ENCODE measurements at regions not wholly inside any gene's neighbourhood (a gene's known extent, or its start where the extent isn't known, plus 50 kb on each side); places are given as distances from the start of the nearest gene placed in this dataset.

DNA sequence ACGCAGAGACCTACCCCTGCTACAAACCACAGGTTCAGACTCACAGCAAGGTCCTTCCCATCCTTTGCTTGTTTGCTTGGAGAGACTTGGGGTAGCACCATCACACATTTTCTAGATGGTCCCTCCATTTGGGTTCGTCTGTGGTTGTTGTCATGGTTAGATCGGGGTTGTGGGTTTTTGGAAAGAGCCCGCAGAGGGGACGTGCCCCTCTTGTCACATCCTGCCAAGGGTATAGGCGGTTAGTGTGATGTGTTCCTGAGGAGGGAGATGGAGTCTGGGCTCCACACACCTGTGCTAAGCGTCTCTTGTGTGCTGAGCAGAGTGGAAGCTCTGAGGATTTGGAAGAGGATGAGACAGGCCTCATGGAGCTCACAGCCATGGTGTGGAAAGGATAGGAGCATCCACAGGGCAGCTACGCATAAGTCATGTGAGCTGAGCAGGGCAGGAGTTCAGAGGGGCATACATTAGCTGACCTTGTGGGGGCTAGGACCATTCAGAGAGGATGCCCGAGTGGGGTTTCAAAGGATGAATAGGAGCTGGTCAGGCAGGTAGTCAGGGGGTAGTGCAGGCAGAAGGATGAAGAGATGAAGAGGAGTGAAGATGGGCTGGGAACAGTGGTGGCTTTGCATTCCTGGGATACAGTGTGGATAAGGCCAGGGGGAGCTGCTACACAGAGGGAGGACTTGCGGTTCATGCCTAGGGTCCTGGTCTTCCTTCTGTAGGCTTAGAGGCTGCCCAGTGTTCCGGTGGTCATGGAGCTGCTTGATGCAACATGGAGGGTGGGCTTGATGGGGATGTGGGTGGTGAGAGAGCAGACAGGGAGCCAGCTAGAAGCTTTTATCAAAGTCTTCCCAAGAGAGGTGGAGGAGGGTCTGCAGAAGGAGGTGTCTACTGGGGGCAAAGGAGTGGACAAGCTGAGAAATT, 62.9 kb downstream of the ACKR3 start:
- H3K27me3 Mint-ChIP-seq: no peaks in the 10 kb centered on the region
- ChIA-PET POLR2A (no interaction called here), CTCF (no interaction called here)
- no peak overlapping the region for H3K4me3 Mint-ChIP-seq
- H3K4me1 Mint-ChIP-seq (ENCODE audit: low read depth): no peaks in the 10 kb centered on the region
- no peaks in the 10 kb centered on the region for H3K9me3 Mint-ChIP-seq
- no peak for DNase-seq
- intact Hi-C loops (cut with micrococcal nuclease): no loop called here
- H3K27ac Mint-ChIP-seq: no peak overlapping the region
- H3K36me3 Mint-ChIP-seq: no peaks in the 10 kb centered on the region

DNA sequence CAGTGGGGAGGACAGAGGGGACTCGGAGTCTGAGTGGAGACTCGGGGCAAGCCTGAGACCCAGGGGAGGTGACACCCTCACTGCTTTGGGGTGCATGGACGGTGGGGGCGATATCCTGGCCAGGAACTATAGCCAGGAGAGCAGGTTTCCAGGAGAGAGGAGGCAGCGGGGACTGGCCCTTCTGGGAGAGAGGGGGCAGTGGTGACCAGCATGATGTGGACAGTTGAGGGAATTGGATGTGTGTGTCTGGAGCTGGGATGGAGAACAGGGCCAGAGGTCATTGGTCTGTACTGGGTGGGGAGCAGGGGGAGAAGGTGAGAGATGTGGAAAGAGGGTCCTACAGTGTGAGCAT, 63.6 kb downstream of the ACKR3 start:
- DNase-seq: no peak
- H3K4me1 Mint-ChIP-seq (ENCODE audit: low read depth): no peaks in the 10 kb centered on the region
- H3K27ac Mint-ChIP-seq: no peak overlapping the region
- intact Hi-C loops (cut with micrococcal nuclease): no loop called here
- ChIA-PET POLR2A (no interaction called here), CTCF (no interaction called here)
- H3K36me3 Mint-ChIP-seq: no peaks in the 10 kb centered on the region
- H3K4me3 Mint-ChIP-seq: no peak overlapping the region
- H3K9me3 Mint-ChIP-seq: no peaks in the 10 kb centered on the region
- no peaks in the 10 kb centered on the region for H3K27me3 Mint-ChIP-seq

DNA sequence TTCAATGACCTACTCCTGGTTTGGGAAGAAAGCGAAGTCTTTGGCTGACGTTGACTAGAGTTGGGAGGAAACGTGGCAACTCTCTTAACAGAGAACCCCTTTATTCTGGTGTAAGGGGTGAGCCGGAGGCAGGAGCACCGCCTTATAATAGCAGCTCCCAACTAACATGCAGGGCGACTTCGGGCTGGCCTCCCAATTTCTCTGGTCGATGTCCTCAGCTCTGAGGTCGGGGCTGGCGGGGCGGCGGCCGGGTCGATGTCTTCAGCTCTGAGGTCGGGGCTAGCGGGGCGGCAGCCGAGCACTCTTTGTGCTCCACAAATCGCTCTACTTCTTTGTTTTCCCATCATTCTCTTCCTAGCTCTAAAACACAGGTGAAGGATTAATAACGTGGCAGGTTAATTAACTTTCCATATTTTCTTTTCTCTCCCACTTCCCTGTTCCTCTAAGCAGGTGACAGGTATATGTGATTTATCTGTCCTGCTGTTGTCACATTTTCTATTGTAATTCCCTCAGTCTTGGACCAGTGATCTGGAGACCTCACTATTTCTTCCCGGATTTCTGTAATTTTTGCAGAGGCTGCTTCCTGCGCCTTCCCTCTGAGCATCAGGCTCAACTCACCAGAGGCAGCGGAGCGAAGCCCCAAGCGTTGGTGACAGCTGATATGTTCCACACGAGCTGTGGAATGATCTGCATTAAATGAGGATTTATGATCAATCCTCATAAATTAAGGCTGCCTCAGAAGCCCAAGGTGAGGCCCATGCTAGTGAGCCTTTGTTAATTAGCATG, 64.3 kb downstream of the ACKR3 start:
- no peak overlapping the region for H3K4me3 Mint-ChIP-seq
- no peak overlapping the region for H3K27ac Mint-ChIP-seq
- H3K4me1 Mint-ChIP-seq (ENCODE audit: low read depth): no peaks in the 10 kb centered on the region
- H3K9me3 Mint-ChIP-seq: no peaks in the 10 kb centered on the region
- ChIA-PET CTCF (no interaction called here), POLR2A (no interaction called here)
- no peak for DNase-seq
- H3K36me3 Mint-ChIP-seq: no peaks in the 10 kb centered on the region
- no peaks in the 10 kb centered on the region for H3K27me3 Mint-ChIP-seq
- intact Hi-C loops (cut with micrococcal nuclease): no loop called here

DNA sequence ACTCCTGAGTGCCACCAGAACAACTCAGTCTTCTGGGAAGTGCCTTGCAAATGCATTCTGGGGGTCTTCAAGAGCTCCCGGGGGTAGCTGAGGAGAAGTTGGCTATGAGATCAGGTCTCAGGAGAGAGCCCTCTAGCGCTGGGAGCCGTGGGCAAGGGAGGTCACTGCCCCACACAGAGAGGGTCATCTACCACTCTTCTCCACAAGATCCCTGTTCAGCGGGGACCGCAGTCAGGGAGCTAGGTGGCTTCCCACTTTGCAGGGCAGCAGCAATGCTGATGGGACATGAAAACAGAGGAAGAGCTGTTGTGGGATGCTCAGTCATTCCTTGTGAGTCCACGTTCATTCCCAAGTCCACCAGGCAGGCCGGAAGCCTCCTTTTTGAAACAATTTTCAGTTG, 66.6 kb downstream of the ACKR3 start:
- H3K36me3 Mint-ChIP-seq: no peaks in the 10 kb centered on the region
- ChIA-PET CTCF (no interaction called here), POLR2A (no interaction called here)
- no peaks in the 10 kb centered on the region for H3K27me3 Mint-ChIP-seq
- H3K4me3 Mint-ChIP-seq: no peak overlapping the region
- no peaks in the 10 kb centered on the region for H3K9me3 Mint-ChIP-seq
- DNase-seq: no peak
- H3K27ac Mint-ChIP-seq: no peak overlapping the region
- intact Hi-C loops (cut with micrococcal nuclease): no loop called here
- no peaks in the 10 kb centered on the region for H3K4me1 Mint-ChIP-seq (ENCODE audit: low read depth)

DNA sequence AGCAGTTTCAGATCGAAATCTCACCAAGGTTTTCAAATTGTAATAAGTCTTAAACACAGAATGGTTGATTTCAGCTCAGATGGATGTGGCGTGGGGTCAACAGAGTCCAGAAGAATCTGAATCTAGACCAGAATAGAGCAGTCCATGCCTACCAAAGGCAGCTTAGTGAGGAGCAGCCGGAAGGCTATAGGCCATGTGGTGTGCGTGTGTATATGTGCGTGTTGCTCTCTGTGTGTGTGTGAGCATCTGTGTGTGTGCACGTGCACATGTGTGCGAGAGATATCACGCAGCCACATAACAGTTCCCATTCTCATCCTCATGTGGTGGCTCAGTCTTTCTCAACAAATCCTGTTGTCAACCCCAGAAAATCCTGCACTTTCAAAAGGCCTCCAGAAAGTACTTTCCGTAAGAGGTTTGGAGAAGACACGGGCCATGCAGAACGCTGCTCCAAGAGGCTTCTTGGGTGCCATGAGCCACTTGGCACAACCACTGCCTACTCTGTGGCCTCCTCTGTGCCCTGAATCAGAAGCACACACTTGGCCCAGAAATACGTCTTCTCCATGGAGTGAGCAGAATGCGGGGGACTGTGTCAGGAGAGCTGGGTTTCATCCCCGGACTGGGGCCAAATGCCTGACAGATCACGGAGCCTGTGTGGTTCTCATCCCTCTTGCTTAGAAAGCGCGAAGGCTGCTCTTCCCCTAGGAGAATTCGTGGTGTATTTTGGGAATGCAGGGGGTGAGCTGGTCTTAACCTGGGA, 67.3 kb downstream of the ACKR3 start:
- H3K9me3 Mint-ChIP-seq: no peaks in the 10 kb centered on the region
- ChIA-PET CTCF (no interaction called here), POLR2A (no interaction called here)
- H3K27ac Mint-ChIP-seq: no peak overlapping the region
- DNase-seq: no peak
- H3K27me3 Mint-ChIP-seq: no peaks in the 10 kb centered on the region
- H3K4me3 Mint-ChIP-seq: no peak overlapping the region
- intact Hi-C loops (cut with micrococcal nuclease): no loop called here
- no peaks in the 10 kb centered on the region for H3K36me3 Mint-ChIP-seq
- H3K4me1 Mint-ChIP-seq (ENCODE audit: low read depth): no peaks in the 10 kb centered on the region

DNA sequence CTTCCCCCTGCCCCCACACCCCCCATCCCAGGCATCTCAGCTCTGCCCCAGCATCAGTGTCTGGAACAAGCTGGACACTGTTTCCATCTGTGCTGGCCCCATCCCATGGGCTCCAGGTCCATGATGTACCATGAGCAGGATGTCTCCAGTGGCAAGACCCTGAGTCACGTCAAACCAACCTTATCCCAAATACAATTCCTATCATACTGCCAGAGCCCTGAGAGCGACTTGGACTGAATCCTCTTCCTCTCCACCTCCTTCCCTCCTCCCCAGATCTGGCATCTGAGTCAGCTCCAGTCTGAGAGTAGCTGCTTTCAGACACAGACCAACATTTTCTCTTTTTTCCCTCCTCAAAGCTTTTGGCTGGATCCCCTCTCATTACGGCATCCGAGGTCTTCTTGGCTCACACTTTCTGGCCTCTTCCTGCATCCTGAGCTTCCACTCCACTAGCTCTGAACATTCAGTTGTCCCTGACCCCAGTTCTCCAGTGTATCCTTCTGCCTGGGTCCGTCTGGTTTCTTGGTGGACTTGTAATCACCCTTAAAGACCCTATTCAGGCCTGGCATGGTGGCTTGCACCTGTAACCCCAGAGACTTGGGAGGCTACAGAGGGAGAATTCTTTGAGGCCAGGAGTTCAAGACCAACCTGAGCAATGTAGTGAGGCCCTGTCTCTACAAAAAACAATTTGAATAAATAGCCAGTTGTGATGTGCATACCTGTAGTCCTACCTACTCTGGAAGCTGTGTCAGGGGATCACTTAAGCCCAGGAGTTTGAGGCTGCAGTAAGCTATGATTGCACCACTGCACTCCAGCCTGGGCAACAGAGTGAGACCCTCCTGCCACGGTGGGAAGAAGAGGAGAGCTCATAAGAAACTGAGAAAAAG, 68.3 kb downstream of the ACKR3 start:
- ChIA-PET CTCF (no interaction called here), POLR2A (no interaction called here)
- H3K36me3 Mint-ChIP-seq: no peaks in the 10 kb centered on the region
- intact Hi-C loops (cut with micrococcal nuclease): no loop called here
- H3K4me3 Mint-ChIP-seq: no peak overlapping the region
- no peaks in the 10 kb centered on the region for H3K4me1 Mint-ChIP-seq (ENCODE audit: low read depth)
- no peaks in the 10 kb centered on the region for H3K27me3 Mint-ChIP-seq
- H3K9me3 Mint-ChIP-seq: no peaks in the 10 kb centered on the region
- H3K27ac Mint-ChIP-seq: no peak overlapping the region
- no peak for DNase-seq

DNA sequence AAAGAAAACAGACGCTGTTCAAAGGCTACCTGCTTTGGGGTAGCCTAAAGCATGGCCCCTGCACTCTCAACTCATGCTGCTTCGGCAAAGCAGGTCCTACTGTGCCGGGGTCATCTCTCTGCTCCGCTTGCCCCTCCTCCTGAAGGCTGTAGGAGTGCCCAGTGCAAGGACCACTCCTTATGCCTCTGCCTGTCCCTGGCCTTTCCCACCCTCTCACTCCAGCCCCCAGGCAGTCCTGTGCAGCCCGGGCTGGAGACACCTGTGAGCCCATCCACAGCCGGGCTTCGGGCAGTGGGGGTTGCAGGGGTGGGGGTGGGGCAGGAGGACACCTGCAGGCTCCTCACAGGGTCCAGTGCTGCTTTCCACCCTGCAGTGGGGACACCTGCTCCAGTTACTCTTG, 69.1 kb downstream of the ACKR3 start:
- no peak overlapping the region for H3K27ac Mint-ChIP-seq
- H3K36me3 Mint-ChIP-seq: no peaks in the 10 kb centered on the region
- DNase-seq: no peak
- ChIA-PET CTCF (no interaction called here), POLR2A (no interaction called here)
- H3K4me1 Mint-ChIP-seq (ENCODE audit: low read depth): no peaks in the 10 kb centered on the region
- peaks cover 2% of the 10 kb centered on the region for H3K27me3 Mint-ChIP-seq
- no peak overlapping the region for H3K4me3 Mint-ChIP-seq
- no peaks in the 10 kb centered on the region for H3K9me3 Mint-ChIP-seq
- intact Hi-C loops (cut with micrococcal nuclease): no loop called here

DNA sequence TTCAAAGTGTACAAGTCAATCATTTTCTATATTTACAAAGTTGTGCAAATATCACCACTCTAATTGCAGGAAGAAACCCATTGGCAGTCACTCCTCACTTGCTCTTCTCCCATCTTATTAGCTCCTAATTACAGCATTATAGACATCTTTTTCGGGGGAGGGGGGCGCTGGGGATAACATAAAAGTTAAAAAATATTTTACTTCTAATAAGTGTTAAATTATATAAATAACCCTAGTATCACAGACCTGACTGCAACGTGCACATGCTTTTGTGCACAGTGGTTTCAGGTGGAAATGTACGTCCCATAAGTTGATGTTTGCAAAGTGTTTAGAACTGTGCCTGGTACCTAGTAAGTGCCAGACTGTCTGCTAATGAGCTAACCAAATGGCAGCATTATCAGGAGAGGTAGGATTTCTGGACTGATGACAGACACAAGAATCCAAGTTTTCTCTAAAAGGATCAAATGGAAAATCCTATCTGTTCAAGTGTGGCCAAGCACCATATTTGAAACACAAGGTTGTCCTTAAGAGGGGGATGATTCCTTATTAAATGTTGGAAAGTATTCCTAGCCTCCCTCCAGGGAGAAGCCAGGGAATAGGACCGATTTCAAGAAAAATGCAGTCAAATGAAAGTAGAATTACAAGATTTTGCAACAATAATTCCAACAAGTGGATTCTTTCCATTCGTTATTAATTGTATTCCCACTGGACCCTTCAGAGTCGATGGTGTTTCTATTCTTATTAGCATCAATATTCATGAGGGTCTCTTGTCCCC, 70.0 kb downstream of the ACKR3 start:
- Mint-ChIP-seq H3K9me3 (no peaks in the 10 kb centered on the region), H3K36me3 (no peaks in the 10 kb centered on the region), H3K27ac (no peak overlapping the region), H3K4me1 (ENCODE audit: low read depth) (no peaks in the 10 kb centered on the region), H3K27me3 (peaks cover 6% of the 10 kb centered on the region), H3K4me3 (no peak overlapping the region)
- POLR2A ChIA-PET: no interaction called here
- intact Hi-C loops (cut with micrococcal nuclease): no loop called here
- CTCF ChIA-PET: no interaction called here
- no peak for DNase-seq

DNA sequence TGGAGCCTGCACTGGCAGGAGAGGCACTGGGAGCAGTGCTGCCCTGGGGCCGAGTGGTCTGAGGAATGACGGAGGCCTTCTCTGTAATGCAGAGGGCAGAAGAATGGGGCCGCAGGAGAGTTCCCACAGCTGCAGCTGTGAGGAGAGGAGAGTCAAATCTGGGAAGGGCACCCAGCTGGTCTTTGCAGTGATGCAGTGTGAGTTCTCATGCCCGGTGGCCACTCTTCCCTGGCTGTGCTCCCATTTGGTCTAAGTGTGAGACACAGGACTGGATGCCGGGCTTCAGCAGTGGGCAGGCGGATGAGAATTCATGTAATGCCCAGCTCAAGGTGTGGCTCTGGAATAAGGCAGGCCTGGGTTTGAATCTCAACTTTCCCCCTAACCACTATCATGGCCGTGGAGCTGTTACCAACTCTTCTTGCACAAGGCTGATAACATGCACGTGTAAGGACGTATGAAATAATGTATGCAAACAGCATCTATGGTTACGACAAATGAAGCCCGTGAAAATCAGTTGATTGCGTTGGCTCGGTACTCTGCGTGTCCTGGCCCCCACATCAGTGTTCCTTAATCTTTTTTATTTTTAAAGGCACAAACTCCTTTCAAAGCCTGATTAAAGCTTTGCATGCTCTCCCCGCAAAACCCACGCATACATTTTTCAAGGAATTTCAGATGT, 71.6 kb downstream of the ACKR3 start:
- H3K9me3 Mint-ChIP-seq: no peaks in the 10 kb centered on the region
- intact Hi-C loops (cut with micrococcal nuclease): no loop called here
- no peaks in the 10 kb centered on the region for H3K4me1 Mint-ChIP-seq (ENCODE audit: low read depth)
- peaks cover 10% of the 10 kb centered on the region for H3K27me3 Mint-ChIP-seq
- ChIA-PET POLR2A (no interaction called here), CTCF (no interaction called here)
- no peak overlapping the region for H3K4me3 Mint-ChIP-seq
- H3K36me3 Mint-ChIP-seq: no peaks in the 10 kb centered on the region
- no peak overlapping the region for H3K27ac Mint-ChIP-seq
- no peak for DNase-seq

DNA sequence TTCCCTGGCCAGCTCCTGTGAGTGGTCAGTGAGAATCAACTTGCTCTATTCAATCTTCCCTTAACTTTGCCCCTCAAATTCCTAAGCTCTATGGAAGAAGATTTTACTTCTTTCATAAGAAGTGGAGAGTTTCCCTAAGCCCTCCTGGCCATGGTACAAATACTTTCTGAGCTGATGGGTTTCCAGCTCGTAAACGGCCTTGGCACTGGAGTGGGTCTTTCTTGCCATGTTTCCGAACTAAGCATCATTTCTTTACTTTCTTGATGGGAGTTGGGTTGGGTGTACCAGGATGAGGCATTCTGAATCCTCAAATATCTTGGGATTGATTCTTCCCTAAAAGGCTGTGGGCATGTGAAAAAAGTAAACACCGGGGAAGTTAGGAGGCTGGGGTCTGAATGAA, 72.5 kb downstream of the ACKR3 start:
- DNase-seq: no peak
- Mint-ChIP-seq H3K36me3 (no peaks in the 10 kb centered on the region), H3K4me1 (ENCODE audit: low read depth) (no peaks in the 10 kb centered on the region), H3K27me3 (peaks cover 14% of the 10 kb centered on the region), H3K4me3 (no peak overlapping the region), H3K9me3 (no peaks in the 10 kb centered on the region), H3K27ac (no peak overlapping the region)
- ChIA-PET POLR2A (no interaction called here), CTCF (no interaction called here)
- intact Hi-C loops (cut with micrococcal nuclease): no loop called here

DNA sequence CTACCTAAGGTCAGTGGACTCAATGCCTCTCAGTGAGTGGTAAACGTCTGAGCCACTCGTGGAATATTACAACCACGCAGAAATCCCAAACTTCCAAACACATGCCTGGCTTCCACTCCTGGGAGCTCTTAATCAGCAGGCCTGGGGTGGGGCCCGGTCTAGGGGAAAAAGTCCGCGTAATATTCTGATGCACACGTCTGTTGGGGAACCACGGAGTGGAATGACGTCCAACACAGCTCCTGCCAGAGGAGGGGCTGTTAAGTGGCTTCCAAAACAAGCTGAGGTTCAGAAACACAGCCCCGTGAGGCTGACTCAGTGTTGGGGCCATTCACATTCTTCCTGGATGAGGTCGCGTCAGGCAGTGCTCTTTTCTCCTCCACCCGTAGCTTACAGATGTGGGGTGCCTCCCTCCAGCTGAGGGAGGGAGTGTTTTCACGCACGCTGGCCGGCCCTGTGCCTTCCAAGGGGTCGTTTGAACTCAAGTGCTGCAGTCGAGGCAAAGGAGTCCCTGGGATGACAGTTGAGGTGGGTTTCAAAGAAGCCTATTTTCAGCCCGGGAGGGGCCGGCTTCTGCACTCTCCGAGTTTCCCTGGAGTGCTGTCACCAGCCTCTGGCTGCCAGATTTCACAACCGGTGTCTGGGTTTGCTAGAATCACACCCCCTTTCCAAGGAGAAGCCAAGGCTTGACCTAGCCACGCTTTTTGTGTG, 73.1 kb downstream of the ACKR3 start:
- Mint-ChIP-seq H3K36me3 (no peaks in the 10 kb centered on the region), H3K9me3 (no peaks in the 10 kb centered on the region), H3K27ac (no peak overlapping the region), H3K27me3 (peaks cover 14% of the 10 kb centered on the region), H3K4me3 (no peak overlapping the region), H3K4me1 (ENCODE audit: low read depth) (no peaks in the 10 kb centered on the region)
- ChIA-PET CTCF (no interaction called here), POLR2A (no interaction called here)
- intact Hi-C loops (cut with micrococcal nuclease): no loop called here
- DNase-seq: no peak
